CD8-positive, alpha-beta memory T cell (primary cell): ENCODE measurements at regions not wholly inside any gene's neighbourhood (a gene's known extent, or its start where the extent isn't known, plus 50 kb on each side); places are given as distances from the start of the nearest gene placed in this dataset.

Experiments used
- CTCF ChIA-PET: fragments of 350-600 bp; sonication (Branson Sonifier 250); formaldehyde crosslinking; loops from one replicate; lab custom pipeline; 2021; ENCODE audit warnings: antibody characterized with exemption; lab: Charles Lee
- POLR2A ChIA-PET: fragments of 350-600 bp; sonication (Branson Sonifier 250); formaldehyde crosslinking; loops from one replicate; lab custom pipeline; 2021; ENCODE audit warnings: antibody characterized with exemption; lab: Charles Lee
- DNase-seq, 5 donors: peaks; one replicate each; pipeline versions ENCODE4 v3.0.0 to v3.0.0-alpha.2; 2020 to 2022; ENCODE audit warnings: mixed read lengths in 1 of 5
- H3K27ac ChIP-seq: one replicate; pipeline ENCODE4 v1.7.0; 2013; ENCODE audit warnings: low read depth, mild to moderate bottlenecking, low read length, moderate library complexity
- H3K27me3 ChIP-seq: 2 replicates; pipeline ENCODE4 v1.7.0; 2013; ENCODE audit warnings: low read length, mild to moderate bottlenecking; ENCODE audit not compliant: insufficient read depth, poor library complexity, severe bottlenecking
- H3K36me3 ChIP-seq: 2 replicates; pipeline ENCODE4 v1.7.0; 2013; ENCODE audit warnings: mild to moderate bottlenecking, low read length, moderate library complexity; ENCODE audit not compliant: insufficient read depth
- H3K4me1 ChIP-seq: 2 replicates; pipeline ENCODE4 v1.7.0; 2013; ENCODE audit warnings: mild to moderate bottlenecking, low read length, moderate library complexity; ENCODE audit not compliant: insufficient read depth
- H3K4me3 ChIP-seq: 2 replicates; pipeline ENCODE4 v1.7.0; 2013; ENCODE audit warnings: mild to moderate bottlenecking, low read length
- H3K9me3 ChIP-seq: 2 replicates; pipeline ENCODE4 v1.7.0; 2013; ENCODE audit warnings: mild to moderate bottlenecking, low read length
- H3K27ac Mint-ChIP-seq, 8 donors: one replicate each; pipeline ENCODE4 v1.8.0; 2020 to 2021; ENCODE audit warnings: mixed read lengths in 8 of 8, mild to moderate bottlenecking in 6 of 8, inconsistent platforms in 3 of 8, moderate library complexity in 3 of 8
- H3K27me3 Mint-ChIP-seq, 2 donors: one replicate each; pipeline ENCODE4 v1.8.0; 2020 to 2021; ENCODE audit warnings: mixed read lengths in 2 of 2, mild to moderate bottlenecking in 1 of 2, moderate library complexity in 1 of 2
- H3K36me3 Mint-ChIP-seq, 3 donors: one replicate each; pipeline ENCODE4 v1.8.0; 2020 to 2021; ENCODE audit warnings: mixed read lengths in 3 of 3, inconsistent platforms in 1 of 3, mild to moderate bottlenecking in 1 of 3
- H3K4me1 Mint-ChIP-seq, 3 donors: one replicate each; pipeline ENCODE4 v1.8.0; 2020 to 2021; ENCODE audit warnings: mixed read lengths in 3 of 3, inconsistent platforms in 1 of 3, mild to moderate bottlenecking in 1 of 3
- H3K4me3 Mint-ChIP-seq, 7 donors: one replicate each; pipeline ENCODE4 v1.8.0; 2020 to 2021; ENCODE audit warnings: mixed read lengths in 7 of 7, mild to moderate bottlenecking in 6 of 7, moderate library complexity in 4 of 7, inconsistent platforms in 2 of 7
- H3K9me3 Mint-ChIP-seq, 5 donors: one replicate each; pipeline ENCODE4 v1.8.0; 2020 to 2022; ENCODE audit warnings: mixed read lengths in 5 of 5, mild to moderate bottlenecking in 3 of 5, moderate library complexity in 2 of 5, inconsistent platforms in 1 of 5

GRCh38 chr5:167881041-167881440 lies 410.4 kb upstream of the WWC1 start:
- POLR2A ChIA-PET = no interaction called here
- CTCF ChIA-PET = no interaction called here

GRCh38 chr5:167886196-167886595 lies 405.2 kb upstream of the WWC1 start:
- H3K27ac Mint-ChIP-seq = no peak overlapping the region
- Histone ChIP-seq H3K4me3 (no peak overlapping the region), H3K9me3 (no peaks in the 10 kb centered on the region), H3K27ac (no peak overlapping the region), H3K27me3 (no peaks in the 10 kb centered on the region), H3K36me3 (no peaks in the 10 kb centered on the region), H3K4me1 (no peaks in the 10 kb centered on the region)
- ChIA-PET POLR2A (no interaction called here), CTCF (no interaction called here)
- H3K4me1 Mint-ChIP-seq = no peaks in the 10 kb centered on the region
- H3K4me3 Mint-ChIP-seq = no peak overlapping the region
- H3K36me3 Mint-ChIP-seq = no peaks in the 10 kb centered on the region
- DNase-seq = no peak
- peaks cover 0 to 3% (median 2%) of the 10 kb centered on the region in 5 donors for H3K9me3 Mint-ChIP-seq
- no peaks in the 10 kb centered on the region for H3K27me3 Mint-ChIP-seq

More at GRCh38 chr5:167881041-167881440, 410.4 kb upstream of the WWC1 start:
- H3K9me3 Mint-ChIP-seq = peaks cover 0 to 6% (median 2%) of the 10 kb centered on the region in 5 donors
- Histone ChIP-seq H3K36me3 (no peaks in the 10 kb centered on the region), H3K27ac (no peak overlapping the region), H3K9me3 (no peaks in the 10 kb centered on the region), H3K4me1 (no peaks in the 10 kb centered on the region), H3K4me3 (no peak overlapping the region), H3K27me3 (no peaks in the 10 kb centered on the region)
- no peak overlapping the region for H3K4me3 Mint-ChIP-seq
- H3K4me1 Mint-ChIP-seq = no peaks in the 10 kb centered on the region
- H3K36me3 Mint-ChIP-seq = no peaks in the 10 kb centered on the region
- no peaks in the 10 kb centered on the region for H3K27me3 Mint-ChIP-seq
- H3K27ac Mint-ChIP-seq = no peak overlapping the region
- no peak for DNase-seq

GRCh38 chr5:167888393-167888792 lies 403.1 kb upstream of the WWC1 start:
- Histone ChIP-seq H3K9me3 (no peaks in the 10 kb centered on the region), H3K27me3 (no peaks in the 10 kb centered on the region), H3K4me3 (no peak overlapping the region), H3K4me1 (no peaks in the 10 kb centered on the region), H3K36me3 (no peaks in the 10 kb centered on the region), H3K27ac (no peak overlapping the region)
- CTCF ChIA-PET = no interaction called here
- peaks cover 0 to 2% (median 0%) of the 10 kb centered on the region in 5 donors for H3K9me3 Mint-ChIP-seq
- POLR2A ChIA-PET = no interaction called here
- H3K4me3 Mint-ChIP-seq = no peak overlapping the region
- no peak overlapping the region for H3K27ac Mint-ChIP-seq
- H3K27me3 Mint-ChIP-seq = no peaks in the 10 kb centered on the region
- no peaks in the 10 kb centered on the region for H3K4me1 Mint-ChIP-seq
- H3K36me3 Mint-ChIP-seq = no peaks in the 10 kb centered on the region
- DNase-seq = no peak

GRCh38 chr5:167889276-167889675 lies 402.2 kb upstream of the WWC1 start:
- Histone ChIP-seq H3K9me3 (no peaks in the 10 kb centered on the region), H3K36me3 (no peaks in the 10 kb centered on the region), H3K4me1 (no peaks in the 10 kb centered on the region), H3K4me3 (no peak overlapping the region), H3K27me3 (no peaks in the 10 kb centered on the region), H3K27ac (no peak overlapping the region)
- Mint-ChIP-seq H3K27ac (no peak overlapping the region), H3K36me3 (no peaks in the 10 kb centered on the region), H3K27me3 (no peaks in the 10 kb centered on the region), H3K4me3 (no peak overlapping the region), H3K9me3 (peaks cover 0 to 2% (median under 1%) of the 10 kb centered on the region in 5 donors), H3K4me1 (no peaks in the 10 kb centered on the region)
- ChIA-PET POLR2A (no interaction called here), CTCF (no interaction called here)
- DNase-seq = no peak

GRCh38 chr5:167892352-167893115 lies 398.9 kb upstream of the WWC1 start:
- Mint-ChIP-seq H3K36me3 (no peaks in the 10 kb centered on the region), H3K27ac (no peak overlapping the region), H3K4me1 (no peaks in the 10 kb centered on the region), H3K9me3 (peaks cover 0 to 4% (median 2%) of the 10 kb centered on the region in 5 donors), H3K4me3 (no peak overlapping the region), H3K27me3 (no peaks in the 10 kb centered on the region)
- ChIA-PET CTCF (interaction anchor here (0.7 kb wide), 1 partner anchor 10 kb away, joined by 3 read pairs; no protein-coding TSS in a partner anchor), POLR2A (no interaction called here)
- no peaks in the 10 kb centered on the region for H3K27me3 ChIP-seq
- H3K9me3 ChIP-seq = no peaks in the 10 kb centered on the region
- no peaks in the 10 kb centered on the region for H3K36me3 ChIP-seq
- no peak overlapping the region for H3K4me3 ChIP-seq
- DNase-seq = no peak
- H3K4me1 ChIP-seq = no peaks in the 10 kb centered on the region
- H3K27ac ChIP-seq = no peak overlapping the region

- ChIA-PET CTCF (no interaction called here), POLR2A (no interaction called here)
- H3K36me3 Mint-ChIP-seq = no peaks in the 10 kb centered on the region
Measured at GRCh38 chr5:167893271-167893670, 398.2 kb upstream of the WWC1 start.

GRCh38 chr5:167894631-167895472 lies 396.6 kb upstream of the WWC1 start:
- no peaks in the 10 kb centered on the region for H3K27me3 ChIP-seq
- H3K4me1 ChIP-seq = no peaks in the 10 kb centered on the region
- no peak for DNase-seq
- Mint-ChIP-seq H3K9me3 (peaks cover 0 to 11% (median 4%) of the 10 kb centered on the region in 5 donors), H3K4me3 (no peak overlapping the region), H3K36me3 (no peaks in the 10 kb centered on the region), H3K27me3 (no peaks in the 10 kb centered on the region), H3K4me1 (no peaks in the 10 kb centered on the region), H3K27ac (no peak overlapping the region)
- no peaks in the 10 kb centered on the region for H3K9me3 ChIP-seq
- no peak overlapping the region for H3K27ac ChIP-seq
- H3K4me3 ChIP-seq = no peak overlapping the region
- ChIA-PET POLR2A (no interaction called here), CTCF (no interaction called here)
- no peaks in the 10 kb centered on the region for H3K36me3 ChIP-seq

More at GRCh38 chr5:167893271-167893670, 398.2 kb upstream of the WWC1 start:
- no peak overlapping the region for H3K4me3 Mint-ChIP-seq
- Histone ChIP-seq H3K36me3 (no peaks in the 10 kb centered on the region), H3K27me3 (no peaks in the 10 kb centered on the region), H3K4me3 (no peak overlapping the region), H3K4me1 (no peaks in the 10 kb centered on the region), H3K27ac (no peak overlapping the region), H3K9me3 (no peaks in the 10 kb centered on the region)
- DNase-seq = no peak
- H3K4me1 Mint-ChIP-seq = no peaks in the 10 kb centered on the region
- no peaks in the 10 kb centered on the region for H3K27me3 Mint-ChIP-seq
- H3K9me3 Mint-ChIP-seq = peaks cover 0 to 4% (median 1%) of the 10 kb centered on the region in 5 donors
- H3K27ac Mint-ChIP-seq = no peak overlapping the region
